ENCODE measurements at regions not wholly inside any gene's neighbourhood (a gene's known extent, or its start where the extent isn't known, plus 50 kb on each side); places are given as distances from the start of the nearest gene placed in this dataset.

- Histone ChIP-seq H3K9me3 (ENCODE audit: control insufficient read depth, low read length) (no peaks in the 10 kb centered on the region), H3K4me3 (ENCODE audit: extremely low read depth, insufficient read depth, low read length, poor library complexity, severe bottlenecking) (no peak overlapping the region), H3K4me1 (ENCODE audit: control insufficient read depth, insufficient read depth, low read length, poor library complexity, severe bottlenecking) (no peaks in the 10 kb centered on the region), H3K27ac (ENCODE audit: low read depth, low read length, severe bottlenecking) (no peak overlapping the region), H3K36me3 (ENCODE audit: control insufficient read depth, insufficient read depth, low read length) (no peaks in the 10 kb centered on the region)
- 88 to 90% methylated on average over 4 to 6 of the region's 7 CpGs for WGBS, 2 experiments (ENCODE audit: insufficient coverage in 2 of 2)
Measured at GRCh38 chr5:130687085-130687733, 477.8 kb downstream of the HINT1 start.

GRCh38 chr5:130678637-130679036 is 486.4 kb downstream of the HINT1 start:
- Histone ChIP-seq H3K4me3 (ENCODE audit: extremely low read depth, insufficient read depth, low read length, poor library complexity, severe bottlenecking) (no peak overlapping the region), H3K4me1 (ENCODE audit: control insufficient read depth, insufficient read depth, low read length, poor library complexity, severe bottlenecking) (no peaks in the 10 kb centered on the region), H3K9me3 (ENCODE audit: control insufficient read depth, low read length) (no peaks in the 10 kb centered on the region), H3K27ac (ENCODE audit: low read depth, low read length, severe bottlenecking) (no peak overlapping the region), H3K36me3 (ENCODE audit: control insufficient read depth, insufficient read depth, low read length) (no peaks in the 10 kb centered on the region)
- 70 to 73% methylated on average over 1 of the region's 1 CpG for WGBS, 2 experiments (ENCODE audit: insufficient coverage in 2 of 2)

GRCh38 chr5:130666462-130666861 is 498.6 kb downstream of the HINT1 start:
- H3K36me3 ChIP-seq (ENCODE audit: control insufficient read depth, insufficient read depth, low read length) = no peaks in the 10 kb centered on the region
- no peaks in the 10 kb centered on the region for H3K9me3 ChIP-seq (ENCODE audit: control insufficient read depth, low read length)
- WGBS, 2 experiments (ENCODE audit: insufficient coverage in 2 of 2) = 94 to 100% methylated on average over 2 of the region's 3 CpGs
- no peak overlapping the region for H3K27ac ChIP-seq (ENCODE audit: low read depth, low read length, severe bottlenecking)
- H3K4me1 ChIP-seq (ENCODE audit: control insufficient read depth, insufficient read depth, low read length, poor library complexity, severe bottlenecking) = no peaks in the 10 kb centered on the region
- H3K4me3 ChIP-seq (ENCODE audit: extremely low read depth, insufficient read depth, low read length, poor library complexity, severe bottlenecking) = no peak overlapping the region

GRCh38 chr5:130652176-130652575 is 512.9 kb downstream of the HINT1 start:
- 86 to 100% methylated on average over 1 of the region's 2 CpGs for WGBS, 2 experiments (ENCODE audit: insufficient coverage in 2 of 2)
- no peak overlapping the region for H3K27ac ChIP-seq (ENCODE audit: low read depth, low read length, severe bottlenecking)
- no peak overlapping the region for H3K4me3 ChIP-seq (ENCODE audit: extremely low read depth, insufficient read depth, low read length, poor library complexity, severe bottlenecking)
- no peaks in the 10 kb centered on the region for H3K36me3 ChIP-seq (ENCODE audit: control insufficient read depth, insufficient read depth, low read length)
- peaks cover 14% of the 10 kb centered on the region for H3K4me1 ChIP-seq (ENCODE audit: control insufficient read depth, insufficient read depth, low read length, poor library complexity, severe bottlenecking)
- no peaks in the 10 kb centered on the region for H3K9me3 ChIP-seq (ENCODE audit: control insufficient read depth, low read length)

- Histone ChIP-seq H3K4me3 (ENCODE audit: extremely low read depth, insufficient read depth, low read length, poor library complexity, severe bottlenecking) (no peak overlapping the region), H3K36me3 (ENCODE audit: control insufficient read depth, insufficient read depth, low read length) (no peaks in the 10 kb centered on the region), H3K9me3 (ENCODE audit: control insufficient read depth, low read length) (no peaks in the 10 kb centered on the region), H3K4me1 (ENCODE audit: control insufficient read depth, insufficient read depth, low read length, poor library complexity, severe bottlenecking) (peaks cover 14% of the 10 kb centered on the region), H3K27ac (ENCODE audit: low read depth, low read length, severe bottlenecking) (peak overlapping the region; percentile 19)
- 90 to 100% methylated on average over 1 of the region's 1 CpG for WGBS, 2 experiments (ENCODE audit: insufficient coverage in 2 of 2)
Measured at GRCh38 chr5:130651440-130651839, 513.6 kb downstream of the HINT1 start.

GRCh38 chr5:130643321-130643720 is 521.7 kb downstream of the HINT1 start:
- Histone ChIP-seq H3K27ac (ENCODE audit: low read depth, low read length, severe bottlenecking) (no peak overlapping the region), H3K4me1 (ENCODE audit: control insufficient read depth, insufficient read depth, low read length, poor library complexity, severe bottlenecking) (no peaks in the 10 kb centered on the region), H3K9me3 (ENCODE audit: control insufficient read depth, low read length) (no peaks in the 10 kb centered on the region), H3K4me3 (ENCODE audit: extremely low read depth, insufficient read depth, low read length, poor library complexity, severe bottlenecking) (no peak overlapping the region), H3K36me3 (ENCODE audit: control insufficient read depth, insufficient read depth, low read length) (no peaks in the 10 kb centered on the region)
- 93 to 94% methylated on average over 3 to 4 of the region's 5 CpGs for WGBS, 2 experiments (ENCODE audit: insufficient coverage in 2 of 2)

- Histone ChIP-seq H3K4me1 (ENCODE audit: control insufficient read depth, insufficient read depth, low read length, poor library complexity, severe bottlenecking) (no peaks in the 10 kb centered on the region), H3K4me3 (ENCODE audit: extremely low read depth, insufficient read depth, low read length, poor library complexity, severe bottlenecking) (no peak overlapping the region), H3K27ac (ENCODE audit: low read depth, low read length, severe bottlenecking) (no peak overlapping the region), H3K9me3 (ENCODE audit: control insufficient read depth, low read length) (no peaks in the 10 kb centered on the region), H3K36me3 (ENCODE audit: control insufficient read depth, insufficient read depth, low read length) (no peaks in the 10 kb centered on the region)
- WGBS, 2 experiments (ENCODE audit: insufficient coverage in 2 of 2) = 88 to 100% methylated on average over 1 to 2 of the region's 2 CpGs
Measured at GRCh38 chr5:130642461-130642860, 522.6 kb downstream of the HINT1 start.

GRCh38 chr5:130627145-130627544 is 537.9 kb downstream of the HINT1 start:
- H3K4me3 ChIP-seq (ENCODE audit: extremely low read depth, insufficient read depth, low read length, poor library complexity, severe bottlenecking) = no peak overlapping the region

GRCh38 chr5:130624805-130625204 is 540.3 kb downstream of the HINT1 start:
- no peaks in the 10 kb centered on the region for H3K36me3 ChIP-seq (ENCODE audit: control insufficient read depth, insufficient read depth, low read length)
- H3K9me3 ChIP-seq (ENCODE audit: control insufficient read depth, low read length) = no peaks in the 10 kb centered on the region
- no peak overlapping the region for H3K27ac ChIP-seq (ENCODE audit: low read depth, low read length, severe bottlenecking)
- no peak overlapping the region for H3K4me3 ChIP-seq (ENCODE audit: extremely low read depth, insufficient read depth, low read length, poor library complexity, severe bottlenecking)
- no peaks in the 10 kb centered on the region for H3K4me1 ChIP-seq (ENCODE audit: control insufficient read depth, insufficient read depth, low read length, poor library complexity, severe bottlenecking)

More at GRCh38 chr5:130627145-130627544, 537.9 kb downstream of the HINT1 start:
- Histone ChIP-seq H3K27ac (ENCODE audit: low read depth, low read length, severe bottlenecking) (no peak overlapping the region), H3K36me3 (ENCODE audit: control insufficient read depth, insufficient read depth, low read length) (no peaks in the 10 kb centered on the region), H3K4me1 (ENCODE audit: control insufficient read depth, insufficient read depth, low read length, poor library complexity, severe bottlenecking) (no peaks in the 10 kb centered on the region), H3K9me3 (ENCODE audit: control insufficient read depth, low read length) (no peaks in the 10 kb centered on the region)

- no peaks in the 10 kb centered on the region for H3K9me3 ChIP-seq (ENCODE audit: control insufficient read depth, low read length)
- H3K27ac ChIP-seq (ENCODE audit: low read depth, low read length, severe bottlenecking) = no peak overlapping the region
- no peaks in the 10 kb centered on the region for H3K36me3 ChIP-seq (ENCODE audit: control insufficient read depth, insufficient read depth, low read length)
- no peaks in the 10 kb centered on the region for H3K4me1 ChIP-seq (ENCODE audit: control insufficient read depth, insufficient read depth, low read length, poor library complexity, severe bottlenecking)
- WGBS, 2 experiments (ENCODE audit: insufficient coverage in 2 of 2) = 86 to 89% methylated on average over 2 of the region's 2 CpGs
- H3K4me3 ChIP-seq (ENCODE audit: extremely low read depth, insufficient read depth, low read length, poor library complexity, severe bottlenecking) = no peak overlapping the region
Measured at GRCh38 chr5:130616161-130616560, 548.9 kb downstream of the HINT1 start.

- H3K4me1 ChIP-seq (ENCODE audit: control insufficient read depth, insufficient read depth, low read length, poor library complexity, severe bottlenecking) = no peaks in the 10 kb centered on the region
- no peaks in the 10 kb centered on the region for H3K9me3 ChIP-seq (ENCODE audit: control insufficient read depth, low read length)
- H3K36me3 ChIP-seq (ENCODE audit: control insufficient read depth, insufficient read depth, low read length) = no peaks in the 10 kb centered on the region
- H3K4me3 ChIP-seq (ENCODE audit: extremely low read depth, insufficient read depth, low read length, poor library complexity, severe bottlenecking) = no peak overlapping the region
- no peak overlapping the region for H3K27ac ChIP-seq (ENCODE audit: low read depth, low read length, severe bottlenecking)
Measured at GRCh38 chr5:130605234-130605633, 559.8 kb downstream of the HINT1 start.
